Pulmonary artery endothelial cell (primary cell): ENCODE measurements at regions not wholly inside any gene's neighbourhood (a gene's known extent, or its start where the extent isn't known, plus 50 kb on each side); places are given as distances from the start of the nearest gene placed in this dataset.

ENCODE experiments used
- DNase-seq: peaks from one replicate; pipeline ENCODE4 v3.0.0-alpha.2; 2011; ENCODE audit warnings: low read depth, low spot score

DNA sequence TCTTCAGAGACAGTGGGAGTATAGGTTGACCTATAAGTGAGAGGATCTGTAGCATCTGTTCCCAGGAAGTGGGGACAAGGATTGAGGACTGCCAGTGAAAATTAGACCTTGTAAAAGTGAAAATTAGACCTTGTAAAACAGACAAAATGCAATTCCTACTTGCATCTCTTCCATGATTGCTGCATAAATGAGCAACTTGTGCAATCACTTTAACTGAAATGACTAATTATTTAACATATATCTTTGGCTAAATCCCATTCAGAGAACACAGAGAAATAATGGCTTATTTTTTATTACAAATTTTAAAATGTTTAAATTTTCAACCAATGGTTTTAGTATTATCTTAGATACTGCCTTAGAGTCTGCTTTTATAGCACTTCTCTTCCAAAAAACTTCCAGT is 67.2 kb upstream of the NABP1 start:
- no peak for DNase-seq

DNA sequence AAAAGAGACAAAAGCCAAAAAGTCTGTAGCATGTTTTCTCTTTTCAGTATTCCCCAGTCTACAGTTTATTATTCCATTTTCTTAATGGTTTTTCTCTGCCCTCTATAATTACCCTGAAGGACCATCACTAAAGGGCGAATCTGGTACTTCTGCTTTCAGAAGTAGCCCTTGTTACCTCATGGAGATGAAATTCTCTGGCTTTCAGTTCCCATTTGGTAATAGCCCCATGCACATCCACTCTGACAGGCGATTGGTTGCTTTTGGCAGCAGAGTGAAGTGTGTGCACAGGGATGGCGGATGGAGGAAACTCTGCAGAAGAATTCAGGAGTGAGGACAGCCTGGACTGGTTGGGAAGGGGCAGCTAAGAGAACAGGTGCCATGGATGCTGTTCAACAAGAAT is 66.3 kb upstream of the NABP1 start:
- DNase-seq, result no peak

DNA sequence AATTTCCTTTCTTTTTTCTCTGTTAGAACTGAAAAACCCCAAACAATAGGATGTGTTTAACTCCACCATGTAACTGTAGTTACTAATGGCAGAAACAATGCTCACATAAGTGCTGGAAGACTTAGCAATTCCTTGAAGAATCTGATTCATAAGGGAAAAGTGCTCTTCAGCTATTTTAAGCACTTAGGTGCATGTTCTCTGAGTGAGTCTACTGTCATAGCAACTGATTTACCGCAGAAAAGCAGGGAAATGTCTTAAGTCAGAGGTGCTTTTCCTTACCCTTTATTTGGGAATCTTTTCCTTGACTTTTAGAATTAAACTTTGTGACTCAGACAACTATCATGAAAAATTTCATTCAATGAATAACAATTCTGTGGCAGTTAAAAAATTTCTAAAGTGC is 65.4 kb upstream of the NABP1 start:
- DNase-seq, result peak; percentile 44

DNA sequence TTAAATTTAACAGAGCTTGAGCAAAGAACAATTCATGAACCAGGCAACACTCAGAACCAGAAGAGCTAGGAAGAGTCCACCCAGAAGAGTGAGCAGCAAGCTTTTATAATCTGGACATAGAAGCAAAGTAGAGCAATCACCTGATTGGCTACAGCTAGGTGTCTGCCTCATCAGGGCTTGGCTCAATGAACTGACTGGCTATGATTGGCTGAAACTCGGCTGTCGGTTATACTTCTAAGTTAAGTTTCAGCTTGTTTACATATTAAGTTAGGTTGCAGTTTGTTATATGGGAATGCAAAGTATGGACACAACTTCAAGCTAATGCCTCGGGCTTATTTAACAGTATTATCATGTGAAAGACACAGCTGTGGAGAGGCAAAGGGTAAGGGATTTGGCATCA is 63.2 kb upstream of the NABP1 start:
- DNase-seq, result no peak

DNA sequence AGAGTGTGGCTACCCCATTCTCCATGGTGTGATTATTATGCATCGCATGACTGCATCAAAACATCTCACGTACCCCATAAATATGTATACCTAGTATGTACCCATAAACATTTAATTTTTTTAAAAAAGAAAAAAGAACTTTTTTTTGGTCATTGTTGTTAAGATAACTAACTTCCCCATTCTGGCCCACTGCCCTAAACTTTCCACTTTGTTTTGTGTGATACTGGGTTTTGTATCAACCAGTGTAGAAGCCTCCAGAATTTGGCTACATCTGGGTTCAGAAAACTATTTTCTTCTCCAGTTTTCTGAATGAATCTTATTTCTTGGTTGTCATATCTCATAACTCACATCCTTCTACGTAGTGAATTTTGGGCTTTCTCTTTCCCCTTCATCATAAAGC is 62.3 kb upstream of the NABP1 start:
- no peak for DNase-seq

DNA sequence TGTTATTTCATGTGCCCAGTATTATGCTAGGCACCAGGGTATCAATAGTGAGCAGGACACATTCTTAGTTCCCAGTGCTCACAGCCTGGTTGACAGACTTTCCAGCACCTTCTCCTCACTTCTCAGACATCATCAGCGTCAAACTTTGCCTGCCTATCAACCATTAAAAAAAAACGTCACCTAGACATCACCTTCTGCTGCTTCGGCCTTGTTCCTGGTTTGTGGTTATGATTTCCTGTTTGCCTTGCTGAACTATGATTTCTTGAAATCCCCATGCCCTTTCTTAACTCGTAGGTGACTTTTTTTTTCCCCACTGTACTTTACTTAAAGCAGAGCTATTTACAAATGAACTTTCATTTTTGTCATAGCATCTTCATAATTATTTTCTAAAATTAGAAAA is 60.4 kb upstream of the NABP1 start:
- DNase-seq, result no peak

DNA sequence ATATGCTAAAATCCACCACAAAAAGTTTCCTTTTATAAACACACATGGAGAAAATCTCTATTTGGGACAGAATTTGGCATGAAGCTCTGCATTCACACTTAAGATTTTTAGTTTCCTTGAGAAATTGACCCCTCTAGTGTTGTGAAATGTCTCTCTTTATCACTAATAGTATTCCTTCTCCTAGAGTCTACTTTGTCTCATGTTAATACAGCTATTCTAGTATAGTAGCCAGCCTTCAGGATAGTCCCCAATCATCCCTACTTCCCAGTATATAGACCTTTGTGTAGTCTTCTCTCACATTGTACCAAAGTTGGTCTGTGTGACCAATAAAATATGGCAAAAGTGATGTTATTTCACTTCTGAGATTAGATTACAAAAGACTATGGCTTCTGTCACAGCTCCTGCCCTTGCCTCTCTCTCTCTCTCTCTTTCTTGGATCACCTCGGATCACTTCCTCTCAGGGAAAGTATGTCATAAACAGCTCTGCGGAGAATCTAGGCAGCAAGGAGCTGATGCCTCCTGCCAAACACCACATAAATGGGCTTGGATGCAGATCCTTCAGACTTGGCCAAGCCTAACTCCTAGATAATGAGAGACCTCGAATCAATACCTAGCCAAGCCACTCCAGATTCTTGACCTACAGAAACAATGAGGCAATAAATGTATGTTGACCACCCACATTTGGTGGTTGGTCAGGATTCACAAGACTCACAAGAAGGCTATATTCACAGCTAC is 59.7 kb upstream of the NABP1 start:
- no peak for DNase-seq

DNA sequence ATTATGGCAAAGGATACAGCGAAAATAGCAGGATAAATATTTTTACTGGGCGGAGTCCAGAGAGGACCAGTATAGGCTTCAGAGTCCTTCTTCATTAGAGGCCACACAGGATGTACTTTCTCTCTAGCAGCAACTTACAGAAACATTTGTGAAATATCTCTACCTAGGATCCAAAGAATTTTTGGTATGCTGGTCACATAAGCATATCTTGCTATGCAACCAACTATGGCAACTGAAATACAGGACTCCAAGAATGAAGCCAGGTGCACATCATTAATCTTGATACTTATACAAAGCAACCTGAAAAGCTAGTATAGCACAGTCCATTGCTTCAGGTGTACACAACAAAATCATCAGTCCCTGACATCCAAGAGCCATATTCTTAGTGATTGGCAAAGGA is 59.1 kb upstream of the NABP1 start:
- DNase-seq, result no peak

DNA sequence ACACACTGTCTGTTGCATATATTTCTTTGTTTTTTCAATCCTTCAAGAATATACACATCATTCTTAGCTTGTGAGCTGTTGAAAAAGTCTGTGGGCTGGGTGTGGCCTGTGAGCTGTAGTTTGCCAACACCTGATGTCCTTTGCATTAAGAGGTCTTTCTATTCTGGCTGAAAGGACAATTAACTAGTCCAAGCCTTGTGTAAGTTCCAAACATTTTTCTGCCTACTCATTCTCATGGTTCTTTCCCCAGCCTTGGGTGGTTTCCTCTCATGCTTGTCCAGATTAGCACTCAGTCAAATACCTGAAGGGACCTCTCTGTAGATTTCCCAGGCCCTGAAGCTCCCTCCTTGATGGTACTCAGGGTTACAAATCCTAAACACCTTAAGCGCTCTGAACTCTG is 57.8 kb upstream of the NABP1 start:
- DNase-seq, result no peak

DNA sequence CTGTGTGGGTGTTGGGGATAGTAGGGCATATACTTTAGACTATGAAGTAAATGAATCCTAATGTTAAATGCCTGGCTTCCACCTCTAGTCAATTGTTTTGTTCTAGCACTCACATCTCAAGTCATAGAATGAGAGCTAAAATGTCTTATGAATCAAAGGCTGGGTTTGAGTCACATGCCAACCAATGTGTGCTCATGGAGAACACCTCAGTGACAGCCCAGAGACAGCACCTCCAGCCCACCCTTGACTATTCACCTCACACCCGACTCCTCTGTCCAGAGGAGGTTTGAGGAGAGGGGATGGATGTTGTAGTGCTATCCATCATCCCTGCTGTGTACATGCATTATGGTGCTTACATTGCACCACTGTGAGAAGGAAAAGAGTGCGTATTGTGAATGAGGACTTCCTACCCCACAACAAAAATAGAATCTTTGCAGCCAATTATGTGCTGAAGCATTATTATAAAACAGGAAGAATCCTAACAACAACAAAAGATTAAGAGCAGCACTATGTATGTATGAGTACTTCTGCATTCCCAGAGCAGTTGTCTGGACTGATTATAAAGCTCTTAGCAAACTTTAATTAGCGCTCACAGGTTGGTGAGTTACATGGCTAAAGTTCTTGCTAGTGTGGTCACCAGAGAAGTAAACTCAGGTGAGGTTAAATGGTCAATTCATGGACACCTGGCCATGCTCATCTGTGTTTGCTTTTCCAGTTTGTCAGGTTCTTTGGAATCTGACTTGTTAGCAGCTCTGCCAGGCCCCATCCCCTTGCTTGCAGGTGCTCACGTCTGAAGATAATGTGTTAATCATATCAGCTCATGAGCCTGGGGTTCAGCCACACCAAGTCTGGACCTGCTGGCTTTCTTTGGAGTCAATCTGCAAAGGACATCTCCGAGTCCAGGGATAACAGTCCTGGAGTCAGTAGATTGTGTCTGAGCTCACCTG is 55.3 kb upstream of the NABP1 start:
- no peak for DNase-seq

DNA sequence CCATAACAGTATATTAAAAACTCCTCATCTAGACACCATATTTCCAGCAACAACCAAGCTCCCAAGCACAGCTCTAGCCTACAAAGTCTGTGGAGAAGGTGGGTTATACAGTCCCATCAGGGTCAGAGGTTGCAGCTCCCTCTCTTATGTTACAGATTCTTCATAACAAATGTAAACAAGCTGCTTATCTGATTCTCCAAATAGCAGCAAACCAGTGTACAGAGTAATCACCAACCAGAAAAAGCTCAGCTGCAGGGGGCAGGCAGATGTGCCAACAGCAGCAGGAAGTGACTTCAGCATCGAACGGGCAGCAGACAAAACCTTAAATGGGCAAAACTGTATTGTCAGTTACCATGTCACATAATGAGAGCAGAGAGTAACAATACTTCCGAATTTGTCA is 52.9 kb upstream of the NABP1 start:
- DNase-seq, result peak; percentile 48

DNA sequence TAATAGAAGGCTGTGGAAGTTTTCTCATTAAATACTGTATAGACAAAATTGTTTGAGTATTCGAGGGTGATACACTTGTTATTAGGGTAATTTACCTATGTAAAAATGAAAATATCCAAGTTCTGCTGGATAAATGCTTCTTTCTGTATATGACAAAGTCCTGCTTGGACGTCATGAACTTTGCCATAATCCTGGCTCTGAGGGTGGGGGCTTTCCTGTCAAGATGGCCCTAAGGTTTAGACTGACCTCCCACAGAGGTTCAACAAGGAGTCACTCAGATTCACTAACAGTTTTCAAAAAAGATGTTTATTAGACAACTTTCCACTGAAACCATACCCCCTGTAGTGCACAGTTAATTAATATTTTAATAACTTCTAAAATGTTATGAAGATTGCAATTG is 52.5 kb upstream of the NABP1 start:
- DNase-seq, result no peak

DNA sequence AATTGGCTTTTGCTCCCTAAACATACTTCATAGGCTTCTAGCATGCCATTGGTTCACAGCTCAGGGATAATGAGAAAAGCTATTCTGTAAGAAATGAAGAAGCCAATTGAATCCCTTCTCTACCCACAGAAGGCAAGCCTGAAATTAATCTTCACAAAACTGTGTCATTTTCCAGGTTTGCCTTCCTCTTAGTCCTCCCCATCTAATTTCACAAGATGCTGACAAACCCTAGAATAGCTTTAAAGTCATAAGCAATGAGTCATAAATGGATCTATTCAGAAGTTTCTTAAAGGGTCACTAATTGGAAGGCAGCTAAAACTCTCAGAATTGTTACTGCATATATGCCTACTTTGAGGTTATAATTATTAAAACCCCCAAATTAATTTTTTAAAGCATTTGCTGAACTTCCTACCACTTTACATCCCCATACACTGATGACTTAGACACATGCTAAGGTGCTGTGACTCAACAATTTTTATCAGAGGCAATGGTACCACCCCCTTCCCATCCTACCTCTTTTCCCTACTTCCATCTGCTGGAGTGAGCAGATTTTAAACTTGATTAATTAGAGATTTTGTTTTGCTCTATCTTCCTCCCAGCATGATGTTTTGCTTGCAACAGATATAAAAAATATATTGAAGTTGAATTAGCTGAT is 51.3 kb upstream of the NABP1 start:
- DNase-seq, result no peak

DNA sequence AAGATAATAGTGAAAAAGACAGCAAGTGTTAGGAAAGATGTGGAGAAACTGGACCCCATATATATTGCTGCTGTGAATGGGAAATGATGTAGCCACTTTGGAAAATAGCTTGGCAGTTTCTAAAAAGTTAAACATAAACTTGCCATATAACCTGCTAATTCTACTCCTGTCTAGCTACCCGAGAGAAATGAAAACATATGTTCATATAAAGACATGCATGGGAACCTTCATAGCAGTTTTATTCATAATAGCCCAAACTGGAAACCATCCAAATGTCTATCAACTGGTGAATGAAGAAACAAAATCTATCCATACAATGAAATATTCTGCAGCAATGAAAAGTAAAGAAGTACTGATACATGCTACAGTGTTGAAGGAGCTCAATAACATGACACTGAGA is 50.4 kb upstream of the NABP1 start:
- no peak for DNase-seq
